AG04450 (cell line): ENCODE measurements at regions not wholly inside any gene's neighbourhood (a gene's known extent, or its start where the extent isn't known, plus 50 kb on each side); places are given as distances from the start of the nearest gene placed in this dataset.

Source experiments
- CTCF ChIA-PET: fragments of 300-600, 350-600 bp; formaldehyde crosslinking; extraction: SDS; loops from one replicate; lab custom pipeline; 2022; ENCODE audit warnings: antibody characterized with exemption, inconsistent platforms; lab: Charles Lee
- POLR2A ChIA-PET: fragments of 350-600 bp; formaldehyde crosslinking; extraction: SDS; loops from one replicate; lab custom pipeline; 2021; ENCODE audit warnings: antibody characterized with exemption, inconsistent platforms; lab: Yijun Ruan, JAX
- DNase-seq: peaks from one replicate; pipeline ENCODE4 v3.0.0-alpha.2; 2011; ENCODE audit warnings: low read depth, low spot score
- H3K27ac ChIP-seq: one replicate; pipeline ENCODE4 v1.5.1; 2012; ENCODE audit warnings: low read depth, low read length, control low read depth
- H3K27me3 ChIP-seq: one replicate; pipeline ENCODE4 v1.6.0; 2012; ENCODE audit warnings: low read length; ENCODE audit not compliant: control insufficient read depth, insufficient read depth
- H3K4me3 ChIP-seq: 2 replicates; pipeline ENCODE4 v1.5.1; 2011; ENCODE audit warnings: mild to moderate bottlenecking, low read depth, low read length, control low read depth
- H3K9me3 ChIP-seq: 2 replicates; pipeline ENCODE4 v1.5.1; 2012; ENCODE audit warnings: low read length; ENCODE audit not compliant: control insufficient read depth, insufficient read depth
- CTCF ChIP-seq: IDR thresholded peaks from 2 replicates; pipeline ENCODE4 v1.5.1; 2011; ENCODE audit warnings: low read depth, low read length, control low read depth, inconsistent platforms

- CTCF ChIA-PET, result interaction anchor here (0.6 kb wide), 1 partner anchor 121 kb away, joined by 4 read pairs; no protein-coding TSS in a partner anchor
- Histone ChIP-seq H3K9me3 (no peaks in the 10 kb centered on the region), H3K27me3 (no peaks in the 10 kb centered on the region), H3K27ac (no peak overlapping the region), H3K4me3 (no peak overlapping the region)
- POLR2A ChIA-PET, result no interaction called here
- no peak for DNase-seq
- no peak for TF ChIP-seq CTCF
These were observed 86.5 kb upstream of the PFN2 start for GRCh38 chr3:150057227-150057626.

GRCh38 chr3:150055332-150055731 is 84.6 kb upstream of the PFN2 start:
- POLR2A ChIA-PET, result no interaction called here

GRCh38 chr3:150054635-150055034 is 83.9 kb upstream of the PFN2 start:
- POLR2A ChIA-PET, result no interaction called here
- no peak for TF ChIP-seq CTCF

More at GRCh38 chr3:150055332-150055731, 84.6 kb upstream of the PFN2 start:
- CTCF ChIA-PET, result no interaction called here
- Histone ChIP-seq H3K9me3 (peaks cover 3% of the 10 kb centered on the region; the same call in 1 of the 2 replicates), H3K4me3 (no peak overlapping the region), H3K27ac (no peak overlapping the region), H3K27me3 (no peaks in the 10 kb centered on the region)
- TF ChIP-seq CTCF, result no peak
- DNase-seq, result no peak

GRCh38 chr3:150050510-150050909 is 79.8 kb upstream of the PFN2 start:
- no peak overlapping the region for H3K4me3 ChIP-seq
- no peak for DNase-seq
- no peak overlapping the region for H3K27ac ChIP-seq
- no peaks in the 10 kb centered on the region for H3K27me3 ChIP-seq
- ChIA-PET POLR2A (no interaction called here), CTCF (no interaction called here)
- H3K9me3 ChIP-seq, result peaks cover 3% of the 10 kb centered on the region; the same call in 1 of the 2 replicates
- TF ChIP-seq CTCF, result no peak

More at GRCh38 chr3:150054635-150055034, 83.9 kb upstream of the PFN2 start:
- no peaks in the 10 kb centered on the region for H3K27me3 ChIP-seq
- no peak overlapping the region for H3K27ac ChIP-seq
- H3K9me3 ChIP-seq, result peaks cover 3% of the 10 kb centered on the region; the same call in 1 of the 2 replicates
- CTCF ChIA-PET, result no interaction called here
- DNase-seq, result no peak
- no peak overlapping the region for H3K4me3 ChIP-seq

- no peaks in the 10 kb centered on the region for H3K27me3 ChIP-seq
- peaks cover 3% of the 10 kb centered on the region; the same call in 1 of the 2 replicates for H3K9me3 ChIP-seq
- TF ChIP-seq CTCF, result no peak
- ChIA-PET CTCF (no interaction called here), POLR2A (no interaction called here)
- no peak for DNase-seq
- H3K4me3 ChIP-seq, result no peak overlapping the region
- no peak overlapping the region for H3K27ac ChIP-seq
These were observed 78.6 kb upstream of the PFN2 start for GRCh38 chr3:150049317-150049716.
